B cell (primary cell): ENCODE measurements at regions not wholly inside any gene's neighbourhood (a gene's known extent, or its start where the extent isn't known, plus 50 kb on each side); places are given as distances from the start of the nearest gene placed in this dataset.

Experiments
- EZH2 ChIP-seq: IDR thresholded peaks from 2 replicates; pipeline ENCODE4 v1.6.1; 2012; ENCODE audit warnings: borderline replicate concordance, low read depth, mild to moderate bottlenecking, moderate library complexity, low read length; ENCODE audit not compliant: insufficient read depth, poor library complexity, severe bottlenecking
- TF ChIP-seq, protein P1 (sequence below): fragments of 200-600 bp; IDR thresholded peaks from one replicate; pipeline ENCODE4 v1.8.0; 2022; ENCODE audit warnings: antibody characterized with exemption, mild to moderate bottlenecking

DNA sequence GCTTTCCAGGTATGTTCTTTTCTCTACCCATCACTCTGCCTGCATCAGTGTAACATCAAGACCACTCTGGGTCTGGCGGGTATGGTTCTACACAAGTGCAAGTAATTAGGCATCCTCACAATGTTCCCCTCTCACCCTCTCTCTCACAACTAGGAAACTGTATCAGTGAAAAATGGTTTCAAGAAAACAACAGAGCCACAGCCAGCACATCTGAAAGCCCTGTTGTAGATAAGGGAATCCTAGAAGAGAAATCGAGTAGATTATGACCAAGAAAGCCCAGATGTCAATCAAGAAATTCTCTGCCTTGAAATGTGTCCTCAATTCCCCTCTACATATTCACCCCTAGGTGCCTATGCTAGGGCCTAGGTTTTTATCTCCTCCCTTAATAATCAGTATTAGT lies 281.3 kb upstream of the ANKRD50 start:
- TF ChIP-seq, protein P1, sequence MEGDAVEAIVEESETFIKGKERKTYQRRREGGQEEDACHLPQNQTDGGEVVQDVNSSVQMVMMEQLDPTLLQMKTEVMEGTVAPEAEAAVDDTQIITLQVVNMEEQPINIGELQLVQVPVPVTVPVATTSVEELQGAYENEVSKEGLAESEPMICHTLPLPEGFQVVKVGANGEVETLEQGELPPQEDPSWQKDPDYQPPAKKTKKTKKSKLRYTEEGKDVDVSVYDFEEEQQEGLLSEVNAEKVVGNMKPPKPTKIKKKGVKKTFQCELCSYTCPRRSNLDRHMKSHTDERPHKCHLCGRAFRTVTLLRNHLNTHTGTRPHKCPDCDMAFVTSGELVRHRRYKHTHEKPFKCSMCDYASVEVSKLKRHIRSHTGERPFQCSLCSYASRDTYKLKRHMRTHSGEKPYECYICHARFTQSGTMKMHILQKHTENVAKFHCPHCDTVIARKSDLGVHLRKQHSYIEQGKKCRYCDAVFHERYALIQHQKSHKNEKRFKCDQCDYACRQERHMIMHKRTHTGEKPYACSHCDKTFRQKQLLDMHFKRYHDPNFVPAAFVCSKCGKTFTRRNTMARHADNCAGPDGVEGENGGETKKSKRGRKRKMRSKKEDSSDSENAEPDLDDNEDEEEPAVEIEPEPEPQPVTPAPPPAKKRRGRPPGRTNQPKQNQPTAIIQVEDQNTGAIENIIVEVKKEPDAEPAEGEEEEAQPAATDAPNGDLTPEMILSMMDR, result no peak
- no peak for TF ChIP-seq EZH2
